ENCODE measurements at regions not wholly inside any gene's neighbourhood (a gene's known extent, or its start where the extent isn't known, plus 50 kb on each side); places are given as distances from the start of the nearest gene placed in this dataset.

- CTCF ChIA-PET, result no interaction called here
- POLR2A ChIA-PET, result no interaction called here
These were observed 148.7 kb upstream of the LMO4 start for GRCh38 chr1:87179851-87180519.

DNA sequence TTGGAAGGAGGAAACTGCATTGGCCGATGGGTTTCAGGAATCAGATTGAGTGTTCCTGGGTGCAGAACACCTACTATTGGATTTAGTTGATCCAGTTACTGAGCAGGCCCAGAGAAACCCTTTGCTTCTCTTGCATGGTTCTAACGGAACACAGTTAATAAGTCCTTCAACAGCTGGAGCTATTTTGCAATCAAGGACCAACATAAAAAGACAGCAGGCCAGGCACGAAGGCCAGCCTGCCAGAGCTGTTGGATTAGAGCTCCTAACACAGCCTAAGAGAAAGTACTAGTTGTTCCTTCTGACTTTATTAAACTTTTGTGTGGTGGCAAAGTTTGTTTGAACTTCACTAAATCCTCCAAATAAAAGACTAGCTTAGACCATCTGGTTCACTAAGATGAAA lies 148.0 kb upstream of the LMO4 start:
- no peak overlapping the region for H3K27ac ChIP-seq (ENCODE audit: low read depth in 1 of 2, low read length in 2 of 2)
- intact Hi-C loops (cut with DNase I, micrococcal nuclease), result no loop called here
- peaks cover 0 to 4% of the 10 kb centered on the region in 2 experiments for H3K27me3 ChIP-seq (ENCODE audit: control insufficient read depth in 1 of 2, insufficient read depth in 2 of 2, low read length in 2 of 2)
- H3K4me3 ChIP-seq (ENCODE audit: low read length), result no peak overlapping the region
- ChIA-PET POLR2A (no interaction called here), CTCF (no interaction called here)
- H3K36me3 ChIP-seq (ENCODE audit: insufficient read depth, low read length), result no peaks in the 10 kb centered on the region
- ATAC-seq (ENCODE audit: poor library complexity), result no peak
- TF ChIP-seq, protein P1, sequence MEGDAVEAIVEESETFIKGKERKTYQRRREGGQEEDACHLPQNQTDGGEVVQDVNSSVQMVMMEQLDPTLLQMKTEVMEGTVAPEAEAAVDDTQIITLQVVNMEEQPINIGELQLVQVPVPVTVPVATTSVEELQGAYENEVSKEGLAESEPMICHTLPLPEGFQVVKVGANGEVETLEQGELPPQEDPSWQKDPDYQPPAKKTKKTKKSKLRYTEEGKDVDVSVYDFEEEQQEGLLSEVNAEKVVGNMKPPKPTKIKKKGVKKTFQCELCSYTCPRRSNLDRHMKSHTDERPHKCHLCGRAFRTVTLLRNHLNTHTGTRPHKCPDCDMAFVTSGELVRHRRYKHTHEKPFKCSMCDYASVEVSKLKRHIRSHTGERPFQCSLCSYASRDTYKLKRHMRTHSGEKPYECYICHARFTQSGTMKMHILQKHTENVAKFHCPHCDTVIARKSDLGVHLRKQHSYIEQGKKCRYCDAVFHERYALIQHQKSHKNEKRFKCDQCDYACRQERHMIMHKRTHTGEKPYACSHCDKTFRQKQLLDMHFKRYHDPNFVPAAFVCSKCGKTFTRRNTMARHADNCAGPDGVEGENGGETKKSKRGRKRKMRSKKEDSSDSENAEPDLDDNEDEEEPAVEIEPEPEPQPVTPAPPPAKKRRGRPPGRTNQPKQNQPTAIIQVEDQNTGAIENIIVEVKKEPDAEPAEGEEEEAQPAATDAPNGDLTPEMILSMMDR (IDR thresholded peaks at IDR 0.05), result no peak
- DNase-seq, result no peak
- Mint-ChIP-seq H3K27ac (no peak overlapping the region), H3K9me3 (no peaks in the 10 kb centered on the region), H3K27me3 (peaks cover 29% of the 10 kb centered on the region), H3K4me1 (ENCODE audit: low read depth) (no peaks in the 10 kb centered on the region), H3K36me3 (ENCODE audit: low read depth) (no peaks in the 10 kb centered on the region), H3K4me3 (no peak overlapping the region)
- H3K9me3 ChIP-seq (ENCODE audit: control insufficient read depth in 1 of 2, insufficient read depth in 1 of 2, low read length in 2 of 2), result no peaks in the 10 kb centered on the region
- no peaks in the 10 kb centered on the region for H3K4me1 ChIP-seq (ENCODE audit: insufficient read depth, low read length)

More at GRCh38 chr1:87179851-87180519, 148.7 kb upstream of the LMO4 start:
- no peaks in the 10 kb centered on the region for H3K4me1 Mint-ChIP-seq (ENCODE audit: low read depth)
- no peak overlapping the region for H3K27ac Mint-ChIP-seq
- no peak for ATAC-seq (ENCODE audit: poor library complexity)
- H3K4me3 Mint-ChIP-seq, result no peak overlapping the region
- peaks cover 32% of the 10 kb centered on the region for H3K27me3 Mint-ChIP-seq
- no peak for DNase-seq
- Histone ChIP-seq H3K4me3 (ENCODE audit: low read length) (no peak overlapping the region), H3K27ac (ENCODE audit: low read depth in 1 of 2, low read length in 2 of 2) (no peak overlapping the region), H3K4me1 (ENCODE audit: insufficient read depth, low read length) (no peaks in the 10 kb centered on the region), H3K27me3 (ENCODE audit: control insufficient read depth in 1 of 2, insufficient read depth in 2 of 2, low read length in 2 of 2) (peaks cover 0 to 2% of the 10 kb centered on the region in 2 experiments), H3K9me3 (ENCODE audit: control insufficient read depth in 1 of 2, insufficient read depth in 1 of 2, low read length in 2 of 2) (no peaks in the 10 kb centered on the region), H3K36me3 (ENCODE audit: insufficient read depth, low read length) (no peaks in the 10 kb centered on the region)
- H3K9me3 Mint-ChIP-seq, result no peaks in the 10 kb centered on the region
- TF ChIP-seq, protein P1 (IDR thresholded peaks at IDR 0.05), result no peak
- no peaks in the 10 kb centered on the region for H3K36me3 Mint-ChIP-seq (ENCODE audit: low read depth)
- intact Hi-C loops (cut with DNase I, micrococcal nuclease), result no loop called here

DNA sequence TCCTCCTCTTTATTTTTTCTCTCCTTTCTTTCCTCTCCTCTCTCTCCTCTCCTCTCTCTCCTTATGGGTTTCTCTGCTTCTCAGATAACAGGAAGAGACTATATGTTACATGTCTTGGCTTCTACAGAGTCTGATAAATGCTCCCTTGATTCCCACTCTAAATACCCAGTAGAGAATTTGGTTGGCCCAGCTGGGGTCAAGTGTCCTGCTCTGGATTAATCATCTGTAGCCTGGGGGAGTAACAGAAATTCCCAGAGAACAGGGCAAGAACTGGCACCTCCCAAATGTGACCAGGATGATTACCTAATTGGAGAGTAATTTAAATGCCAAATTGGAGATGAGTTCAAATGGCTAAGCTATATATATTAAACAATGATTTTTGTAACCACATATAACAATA lies 146.1 kb upstream of the LMO4 start:
- H3K9me3 ChIP-seq (ENCODE audit: control insufficient read depth in 1 of 2, insufficient read depth in 1 of 2, low read length in 2 of 2), result no peaks in the 10 kb centered on the region
- Mint-ChIP-seq H3K27ac (no peak overlapping the region), H3K36me3 (ENCODE audit: low read depth) (no peaks in the 10 kb centered on the region), H3K27me3 (peaks cover 19% of the 10 kb centered on the region), H3K9me3 (no peaks in the 10 kb centered on the region), H3K4me3 (no peak overlapping the region), H3K4me1 (ENCODE audit: low read depth) (no peaks in the 10 kb centered on the region)
- H3K36me3 ChIP-seq (ENCODE audit: insufficient read depth, low read length), result no peaks in the 10 kb centered on the region
- H3K4me1 ChIP-seq (ENCODE audit: insufficient read depth, low read length), result no peaks in the 10 kb centered on the region
- TF ChIP-seq, protein P1 (IDR thresholded peaks at IDR 0.05), result no peak
- H3K27me3 ChIP-seq (ENCODE audit: control insufficient read depth in 1 of 2, insufficient read depth in 2 of 2, low read length in 2 of 2), result peaks cover 0 to 4% of the 10 kb centered on the region in 2 experiments
- H3K4me3 ChIP-seq (ENCODE audit: low read length), result no peak overlapping the region
- CTCF ChIA-PET, result interaction anchor here (1.3 kb wide), 1 partner anchor 9 kb away, joined by 4 read pairs; no protein-coding TSS in a partner anchor
- H3K27ac ChIP-seq (ENCODE audit: low read depth in 1 of 2, low read length in 2 of 2), result no peak overlapping the region
- POLR2A ChIA-PET, result no interaction called here
- DNase-seq (no peak), ATAC-seq (ENCODE audit: poor library complexity) (no peak)
- intact Hi-C loops (cut with DNase I, micrococcal nuclease), result no loop called here

All from CD4-positive, alpha-beta T cell (primary cell).